ENCODE measurements at regions not wholly inside any gene's neighbourhood (a gene's known extent, or its start where the extent isn't known, plus 50 kb on each side); places are given as distances from the start of the nearest gene placed in this dataset.

GRCh38 chr11:98512938-98513337, 507.8 kb upstream of the CNTN5 start:
- TF ChIP-seq CTCF (conservative IDR thresholded peaks at IDR 0.05), result no peak
- no peak for TF ChIP-seq EZH2 (IDR thresholded peaks at IDR 0.05; ENCODE audit: low read depth)

Data from PC-9 (cell line).